ENCODE measurements at regions not wholly inside any gene's neighbourhood (a gene's known extent, or its start where the extent isn't known, plus 50 kb on each side); places are given as distances from the start of the nearest gene placed in this dataset.
"Not testable (repeated sequence)": the region's sequence is repeated elsewhere in the genome, so short reads cannot be mapped to it uniquely, and the experiment has no call there.

- ATAC-seq, result no peak
These were observed 258.1 kb downstream of the C11orf87 start for GRCh38 chr11:109680127-109680526.

- ATAC-seq, result not testable (repeated sequence)
These were observed 260.8 kb downstream of the C11orf87 start for GRCh38 chr11:109682788-109683187.

- ATAC-seq, result no peak
These were observed 273.7 kb downstream of the C11orf87 start for GRCh38 chr11:109695696-109696095.

GRCh38 chr11:109696191-109696897 is 274.4 kb downstream of the C11orf87 start:
- ATAC-seq, result peak; percentile 97

- peak; percentile 80 for ATAC-seq
These were observed 275.3 kb downstream of the C11orf87 start for GRCh38 chr11:109697140-109697843.

GRCh38 chr11:109698237-109698636 is 276.2 kb downstream of the C11orf87 start:
- no peak for ATAC-seq

GRCh38 chr11:109704432-109704831 is 282.4 kb downstream of the C11orf87 start:
- no peak for ATAC-seq

GRCh38 chr11:109706945-109707344 is 285.0 kb downstream of the C11orf87 start:
- ATAC-seq, result no peak

GRCh38 chr11:109707411-109707810 is 285.4 kb downstream of the C11orf87 start:
- no peak for ATAC-seq

- no peak for ATAC-seq
These were observed 286.2 kb downstream of the C11orf87 start for GRCh38 chr11:109708184-109708583.

- not testable (repeated sequence) for ATAC-seq
These were observed 292.5 kb downstream of the C11orf87 start for GRCh38 chr11:109714444-109714843.

GRCh38 chr11:109715424-109715823 is 293.4 kb downstream of the C11orf87 start:
- not testable (repeated sequence) for ATAC-seq

- peak; percentile 70 for ATAC-seq
These were observed 304.1 kb downstream of the C11orf87 start for GRCh38 chr11:109726061-109726460.

- peak; percentile 92 for ATAC-seq
These were observed 306.1 kb downstream of the C11orf87 start for GRCh38 chr11:109728056-109728455.

GRCh38 chr11:109729761-109730160 is 307.8 kb downstream of the C11orf87 start:
- no peak for ATAC-seq

GRCh38 chr11:109730669-109731068 is 308.7 kb downstream of the C11orf87 start:
- ATAC-seq, result no peak

GRCh38 chr11:109731451-109731850 is 309.5 kb downstream of the C11orf87 start:
- ATAC-seq, result no peak

- peak; percentile 69 for ATAC-seq
These were observed 311.3 kb downstream of the C11orf87 start for GRCh38 chr11:109733245-109733644.

- no peak for ATAC-seq
These were observed 312.6 kb downstream of the C11orf87 start for GRCh38 chr11:109734566-109734965.

- ATAC-seq, result no peak
These were observed 313.1 kb downstream of the C11orf87 start for GRCh38 chr11:109735128-109735527.

GRCh38 chr11:109739379-109739778 is 317.4 kb downstream of the C11orf87 start:
- ATAC-seq, result no peak

GRCh38 chr11:109745996-109746625 is 324.1 kb downstream of the C11orf87 start:
- no peak for ATAC-seq

- peak; percentile 62 for ATAC-seq
These were observed 325.8 kb downstream of the C11orf87 start for GRCh38 chr11:109747839-109748238.

- no peak for ATAC-seq
These were observed 327.5 kb downstream of the C11orf87 start for GRCh38 chr11:109749476-109749875.
